ENCODE measurements at regions not wholly inside any gene's neighbourhood (a gene's known extent, or its start where the extent isn't known, plus 50 kb on each side); places are given as distances from the start of the nearest gene placed in this dataset.
A peak's percentile ranks its signal among the peaks of the same experiment; 100 is the strongest.

- no peak overlapping the region for H2BK120ac ChIP-seq (ENCODE audit: insufficient read depth, low read length, poor library complexity)
- H3K27me3 ChIP-seq (ENCODE audit: insufficient read depth, low read length), result no peaks in the 10 kb centered on the region
- H3K4ac ChIP-seq (ENCODE audit: low read depth, low read length), result no peak overlapping the region
- WGBS (ENCODE audit: extremely low coverage, insufficient coverage, insufficient read length), result no CpG with 5 or more reads among the region's 20 CpGs
- peak; percentile 65 to 77 for DNase-seq
- H3K23ac ChIP-seq (ENCODE audit: low read length), result no peak overlapping the region
- H3K79me2 ChIP-seq (ENCODE audit: control insufficient read depth, insufficient read depth, low read length, poor library complexity), result no peaks in the 10 kb centered on the region
- H2BK12ac ChIP-seq (ENCODE audit: low read length), result no peak overlapping the region
- H3K36me3 ChIP-seq (ENCODE audit: control insufficient read depth in 1 of 2, insufficient read depth in 2 of 2, low read length in 2 of 2), result no peaks in the 10 kb centered on the region
- no peak overlapping the region for H2BK5ac ChIP-seq (ENCODE audit: low read depth, low read length, poor library complexity)
- H3K4me1 ChIP-seq (ENCODE audit: control insufficient read depth in 1 of 2, insufficient read depth in 2 of 2, low read length in 2 of 2), result peaks cover 0 to 4% of the 10 kb centered on the region in 2 experiments
- no peaks in the 10 kb centered on the region for H3K9me3 ChIP-seq (ENCODE audit: insufficient read depth, low read depth, low read length)
- H3K18ac ChIP-seq (ENCODE audit: low read length), result no peak overlapping the region
- no peaks in the 10 kb centered on the region for H3K79me1 ChIP-seq (ENCODE audit: low read length)
- no peak overlapping the region for H4K12ac ChIP-seq (ENCODE audit: low read depth, low read length)
- H3K14ac ChIP-seq (ENCODE audit: low read length), result no peak overlapping the region
- H3K27ac ChIP-seq (ENCODE audit: low read depth, low read length), result no peak overlapping the region
- H3K9ac ChIP-seq (ENCODE audit: low read length), result no peak overlapping the region
- no peak overlapping the region for H3K4me3 ChIP-seq (ENCODE audit: low read depth, low read length)
- H4K91ac ChIP-seq (ENCODE audit: low read depth, low read length), result no peak overlapping the region
- no peak overlapping the region for H2AFZ ChIP-seq (ENCODE audit: insufficient read depth, low read length, poor library complexity)
- no peak overlapping the region for H2AK5ac ChIP-seq (ENCODE audit: low read length)
- H3K4me2 ChIP-seq (ENCODE audit: low read length), result no peak overlapping the region
- H4K8ac ChIP-seq (ENCODE audit: low read depth, low read length), result no peak overlapping the region
These were observed 73.0 kb downstream of the RTL6 start for GRCh38 chr22:44424867-44425693.

- no peak for DNase-seq
- Histone ChIP-seq H3K79me1 (ENCODE audit: low read length) (no peaks in the 10 kb centered on the region), H3K4me1 (ENCODE audit: control insufficient read depth in 1 of 2, insufficient read depth in 2 of 2, low read length in 2 of 2) (peaks cover 0 to 4% of the 10 kb centered on the region in 2 experiments), H3K79me2 (ENCODE audit: control insufficient read depth, insufficient read depth, low read length, poor library complexity) (no peaks in the 10 kb centered on the region), H3K9me3 (ENCODE audit: insufficient read depth, low read depth, low read length) (no peaks in the 10 kb centered on the region), H3K36me3 (ENCODE audit: control insufficient read depth in 1 of 2, insufficient read depth in 2 of 2, low read length in 2 of 2) (no peaks in the 10 kb centered on the region), H3K9ac (ENCODE audit: low read length) (no peak overlapping the region), H2BK12ac (ENCODE audit: low read length) (no peak overlapping the region), H3K23ac (ENCODE audit: low read length) (no peak overlapping the region), H2BK120ac (ENCODE audit: insufficient read depth, low read length, poor library complexity) (no peak overlapping the region), H2AK5ac (ENCODE audit: low read length) (no peak overlapping the region), H3K4me2 (ENCODE audit: low read length) (no peak overlapping the region), H3K27ac (ENCODE audit: low read depth, low read length) (no peak overlapping the region), H2BK5ac (ENCODE audit: low read depth, low read length, poor library complexity) (no peak overlapping the region), H3K14ac (ENCODE audit: low read length) (no peak overlapping the region), H3K4ac (ENCODE audit: low read depth, low read length) (no peak overlapping the region), H4K12ac (ENCODE audit: low read depth, low read length) (no peak overlapping the region), H3K18ac (ENCODE audit: low read length) (no peak overlapping the region), H3K27me3 (ENCODE audit: insufficient read depth, low read length) (peaks cover 3% of the 10 kb centered on the region), H2AFZ (ENCODE audit: insufficient read depth, low read length, poor library complexity) (no peak overlapping the region), H4K91ac (ENCODE audit: low read depth, low read length) (no peak overlapping the region), H3K4me3 (ENCODE audit: low read depth, low read length) (no peak overlapping the region), H4K8ac (ENCODE audit: low read depth, low read length) (no peak overlapping the region)
- no CpG with 5 or more reads among the region's 2 CpGs for WGBS (ENCODE audit: extremely low coverage, insufficient coverage, insufficient read length)
These were observed 73.7 kb downstream of the RTL6 start for GRCh38 chr22:44424359-44424682.

GRCh38 chr22:44423556-44424358 lies 74.3 kb downstream of the RTL6 start:
- Histone ChIP-seq H3K4ac (ENCODE audit: low read depth, low read length) (no peak overlapping the region), H2BK5ac (ENCODE audit: low read depth, low read length, poor library complexity) (no peak overlapping the region), H3K9ac (ENCODE audit: low read length) (no peak overlapping the region), H2AK5ac (ENCODE audit: low read length) (no peak overlapping the region), H2BK12ac (ENCODE audit: low read length) (no peak overlapping the region), H3K18ac (ENCODE audit: low read length) (no peak overlapping the region), H3K36me3 (ENCODE audit: control insufficient read depth in 1 of 2, insufficient read depth in 2 of 2, low read length in 2 of 2) (no peaks in the 10 kb centered on the region), H3K4me3 (ENCODE audit: low read depth, low read length) (no peak overlapping the region), H3K9me3 (ENCODE audit: insufficient read depth, low read depth, low read length) (no peaks in the 10 kb centered on the region), H3K27ac (ENCODE audit: low read depth, low read length) (no peak overlapping the region), H3K4me1 (ENCODE audit: control insufficient read depth in 1 of 2, insufficient read depth in 2 of 2, low read length in 2 of 2) (peaks cover 0 to 4% of the 10 kb centered on the region in 2 experiments), H4K12ac (ENCODE audit: low read depth, low read length) (no peak overlapping the region), H2BK120ac (ENCODE audit: insufficient read depth, low read length, poor library complexity) (no peak overlapping the region), H4K91ac (ENCODE audit: low read depth, low read length) (no peak overlapping the region), H3K27me3 (ENCODE audit: insufficient read depth, low read length) (peaks cover 3% of the 10 kb centered on the region), H3K79me1 (ENCODE audit: low read length) (no peaks in the 10 kb centered on the region), H3K79me2 (ENCODE audit: control insufficient read depth, insufficient read depth, low read length, poor library complexity) (no peaks in the 10 kb centered on the region), H2AFZ (ENCODE audit: insufficient read depth, low read length, poor library complexity) (no peak overlapping the region), H3K4me2 (ENCODE audit: low read length) (no peak overlapping the region), H3K23ac (ENCODE audit: low read length) (no peak overlapping the region), H3K14ac (ENCODE audit: low read length) (no peak overlapping the region), H4K8ac (ENCODE audit: low read depth, low read length) (no peak overlapping the region)
- WGBS (ENCODE audit: extremely low coverage, insufficient coverage, insufficient read length), result no CpG with 5 or more reads among the region's 14 CpGs
- no peak for DNase-seq

GRCh38 chr22:44422746-44423380 lies 75.2 kb downstream of the RTL6 start:
- DNase-seq, result no peak
- Histone ChIP-seq H3K27me3 (ENCODE audit: insufficient read depth, low read length) (peaks cover 3% of the 10 kb centered on the region), H3K36me3 (ENCODE audit: control insufficient read depth in 1 of 2, insufficient read depth in 2 of 2, low read length in 2 of 2) (no peaks in the 10 kb centered on the region), H3K9ac (ENCODE audit: low read length) (no peak overlapping the region), H3K27ac (ENCODE audit: low read depth, low read length) (no peak overlapping the region), H2BK120ac (ENCODE audit: insufficient read depth, low read length, poor library complexity) (no peak overlapping the region), H4K91ac (ENCODE audit: low read depth, low read length) (no peak overlapping the region), H3K23ac (ENCODE audit: low read length) (no peak overlapping the region), H3K14ac (ENCODE audit: low read length) (no peak overlapping the region), H2AK5ac (ENCODE audit: low read length) (no peak overlapping the region), H4K8ac (ENCODE audit: low read depth, low read length) (no peak overlapping the region), H3K4me1 (ENCODE audit: control insufficient read depth in 1 of 2, insufficient read depth in 2 of 2, low read length in 2 of 2) (peaks cover 0 to 4% of the 10 kb centered on the region in 2 experiments), H3K4me2 (ENCODE audit: low read length) (no peak overlapping the region), H3K18ac (ENCODE audit: low read length) (no peak overlapping the region), H3K79me2 (ENCODE audit: control insufficient read depth, insufficient read depth, low read length, poor library complexity) (no peaks in the 10 kb centered on the region), H2AFZ (ENCODE audit: insufficient read depth, low read length, poor library complexity) (no peak overlapping the region), H3K4ac (ENCODE audit: low read depth, low read length) (no peak overlapping the region), H2BK12ac (ENCODE audit: low read length) (no peak overlapping the region), H3K4me3 (ENCODE audit: low read depth, low read length) (no peak overlapping the region), H4K12ac (ENCODE audit: low read depth, low read length) (no peak overlapping the region), H2BK5ac (ENCODE audit: low read depth, low read length, poor library complexity) (no peak overlapping the region), H3K9me3 (ENCODE audit: insufficient read depth, low read depth, low read length) (no peaks in the 10 kb centered on the region), H3K79me1 (ENCODE audit: low read length) (no peaks in the 10 kb centered on the region)
- no CpG with 5 or more reads among the region's 12 CpGs for WGBS (ENCODE audit: extremely low coverage, insufficient coverage, insufficient read length)

Data from trophoblast cell (in vitro differentiated cells and primary cell).